GM19238 (cell line): ENCODE measurements at regions not wholly inside any gene's neighbourhood (a gene's known extent, or its start where the extent isn't known, plus 50 kb on each side); places are given as distances from the start of the nearest gene placed in this dataset.

ENCODE experiments used
- DNase-seq: peaks from one replicate; pipeline ENCODE4 v3.0.0; 2011; ENCODE audit warnings: low spot score; ENCODE audit not compliant: insufficient read length

- no peak for DNase-seq
Measured at GRCh38 chr2:128783896-128784295, 465.2 kb upstream of the HS6ST1 start.

- DNase-seq, result no peak
Measured at GRCh38 chr2:128784626-128785306, 466.1 kb upstream of the HS6ST1 start.

GRCh38 chr2:128786316-128786715 lies 467.6 kb upstream of the HS6ST1 start:
- DNase-seq, result no peak

GRCh38 chr2:128786741-128787478 lies 468.2 kb upstream of the HS6ST1 start:
- DNase-seq, result no peak

- no peak for DNase-seq
Measured at GRCh38 chr2:128787616-128788015, 468.9 kb upstream of the HS6ST1 start.

GRCh38 chr2:128788636-128789220 lies 470.1 kb upstream of the HS6ST1 start:
- no peak for DNase-seq

- no peak for DNase-seq
Measured at GRCh38 chr2:128789221-128789620, 470.6 kb upstream of the HS6ST1 start.

GRCh38 chr2:128789776-128790455 lies 471.2 kb upstream of the HS6ST1 start:
- DNase-seq, result no peak

- no peak for DNase-seq
Measured at GRCh38 chr2:128790541-128791001, 471.9 kb upstream of the HS6ST1 start.

GRCh38 chr2:128791120-128791984 lies 472.7 kb upstream of the HS6ST1 start:
- DNase-seq, result no peak

- no peak for DNase-seq
Measured at GRCh38 chr2:128791985-128792320, 473.3 kb upstream of the HS6ST1 start.

GRCh38 chr2:128792476-128793054 lies 473.9 kb upstream of the HS6ST1 start:
- no peak for DNase-seq

GRCh38 chr2:128793404-128793803 lies 474.7 kb upstream of the HS6ST1 start:
- no peak for DNase-seq

- DNase-seq, result no peak
Measured at GRCh38 chr2:128794285-128794684, 475.6 kb upstream of the HS6ST1 start.

GRCh38 chr2:128796321-128796720 lies 477.7 kb upstream of the HS6ST1 start:
- DNase-seq, result no peak

GRCh38 chr2:128797092-128797491 lies 478.4 kb upstream of the HS6ST1 start:
- no peak for DNase-seq

GRCh38 chr2:128797533-128797932 lies 478.9 kb upstream of the HS6ST1 start:
- no peak for DNase-seq

GRCh38 chr2:128797937-128798336 lies 479.3 kb upstream of the HS6ST1 start:
- peak; percentile 23 for DNase-seq

- no peak for DNase-seq
Measured at GRCh38 chr2:128798502-128799283, 480.0 kb upstream of the HS6ST1 start.

GRCh38 chr2:128799284-128799552 lies 480.6 kb upstream of the HS6ST1 start:
- no peak for DNase-seq
